ENCODE measurements at regions not wholly inside any gene's neighbourhood (a gene's known extent, or its start where the extent isn't known, plus 50 kb on each side); places are given as distances from the start of the nearest gene placed in this dataset.
A peak's percentile ranks its signal among the peaks of the same experiment; 100 is the strongest.

- intact Hi-C loops (cut with DNase I; ENCODE audit: low total_unique reads): no loop called here
- DNase-seq: no peak
- H3K36me3 ChIP-seq (ENCODE audit: low read depth, missing control alignments): no peaks in the 10 kb centered on the region
- H3K4me3 ChIP-seq: no peak overlapping the region
- no peaks in the 10 kb centered on the region for H3K4me1 ChIP-seq
- TF ChIP-seq, protein P1, sequence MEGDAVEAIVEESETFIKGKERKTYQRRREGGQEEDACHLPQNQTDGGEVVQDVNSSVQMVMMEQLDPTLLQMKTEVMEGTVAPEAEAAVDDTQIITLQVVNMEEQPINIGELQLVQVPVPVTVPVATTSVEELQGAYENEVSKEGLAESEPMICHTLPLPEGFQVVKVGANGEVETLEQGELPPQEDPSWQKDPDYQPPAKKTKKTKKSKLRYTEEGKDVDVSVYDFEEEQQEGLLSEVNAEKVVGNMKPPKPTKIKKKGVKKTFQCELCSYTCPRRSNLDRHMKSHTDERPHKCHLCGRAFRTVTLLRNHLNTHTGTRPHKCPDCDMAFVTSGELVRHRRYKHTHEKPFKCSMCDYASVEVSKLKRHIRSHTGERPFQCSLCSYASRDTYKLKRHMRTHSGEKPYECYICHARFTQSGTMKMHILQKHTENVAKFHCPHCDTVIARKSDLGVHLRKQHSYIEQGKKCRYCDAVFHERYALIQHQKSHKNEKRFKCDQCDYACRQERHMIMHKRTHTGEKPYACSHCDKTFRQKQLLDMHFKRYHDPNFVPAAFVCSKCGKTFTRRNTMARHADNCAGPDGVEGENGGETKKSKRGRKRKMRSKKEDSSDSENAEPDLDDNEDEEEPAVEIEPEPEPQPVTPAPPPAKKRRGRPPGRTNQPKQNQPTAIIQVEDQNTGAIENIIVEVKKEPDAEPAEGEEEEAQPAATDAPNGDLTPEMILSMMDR (IDR thresholded peaks at IDR 0.05): no peak
- TF ChIP-seq POLR2A (IDR thresholded peaks at IDR 0.05): no peak
- no peaks in the 10 kb centered on the region for H3K9me3 ChIP-seq
- no peaks in the 10 kb centered on the region for H3K27me3 ChIP-seq
- no peak overlapping the region for H3K27ac ChIP-seq
- 49 to 61% methylated on average over 5 of the region's 5 CpGs for WGBS, 2 donors
Observed at GRCh38 chr5:8865266-8865665, 680.6 kb downstream of the SEMA5A start.

GRCh38 chr5:8865686-8866374, 680.0 kb downstream of the SEMA5A start:
- H3K27me3 ChIP-seq: no peaks in the 10 kb centered on the region
- intact Hi-C loops (cut with DNase I; ENCODE audit: low total_unique reads): no loop called here
- no peaks in the 10 kb centered on the region for H3K9me3 ChIP-seq
- no peaks in the 10 kb centered on the region for H3K36me3 ChIP-seq (ENCODE audit: low read depth, missing control alignments)
- WGBS, 2 donors: 79% methylated on average over 7 of the region's 7 CpGs
- H3K4me1 ChIP-seq: no peaks in the 10 kb centered on the region
- no peak overlapping the region for H3K27ac ChIP-seq
- TF ChIP-seq POLR2A (IDR thresholded peaks at IDR 0.05): no peak
- TF ChIP-seq, protein P1 (IDR thresholded peaks at IDR 0.05): no peak
- H3K4me3 ChIP-seq: no peak overlapping the region
- DNase-seq: no peak

GRCh38 chr5:8868283-8868682, 677.6 kb downstream of the SEMA5A start:
- Histone ChIP-seq H3K4me3 (no peak overlapping the region), H3K4me1 (no peaks in the 10 kb centered on the region), H3K27ac (no peak overlapping the region), H3K9me3 (no peaks in the 10 kb centered on the region), H3K36me3 (ENCODE audit: low read depth, missing control alignments) (no peaks in the 10 kb centered on the region), H3K27me3 (no peaks in the 10 kb centered on the region)
- WGBS, 2 donors: 75 to 91% methylated on average over 1 of the region's 1 CpG
- intact Hi-C loops (cut with DNase I; ENCODE audit: low total_unique reads): no loop called here
- no peak for DNase-seq
- TF ChIP-seq, protein P1 (IDR thresholded peaks at IDR 0.05): no peak

- 36% methylated on average over 9 to 12 of the region's 12 CpGs for WGBS, 2 donors
- Histone ChIP-seq H3K4me1 (no peaks in the 10 kb centered on the region), H3K27me3 (no peaks in the 10 kb centered on the region), H3K4me3 (peak overlapping the region in 1 of 2 donors; percentile 23), H3K36me3 (ENCODE audit: low read depth, missing control alignments) (no peaks in the 10 kb centered on the region), H3K27ac (no peak overlapping the region), H3K9me3 (no peaks in the 10 kb centered on the region)
- DNase-seq: no peak
- intact Hi-C loops (cut with DNase I; ENCODE audit: low total_unique reads): no loop called here
- no peak for TF ChIP-seq POLR2A (IDR thresholded peaks at IDR 0.05)
- TF ChIP-seq, protein P1 (IDR thresholded peaks at IDR 0.05): no peak
Observed at GRCh38 chr5:8869932-8870331, 675.9 kb downstream of the SEMA5A start.

DNA sequence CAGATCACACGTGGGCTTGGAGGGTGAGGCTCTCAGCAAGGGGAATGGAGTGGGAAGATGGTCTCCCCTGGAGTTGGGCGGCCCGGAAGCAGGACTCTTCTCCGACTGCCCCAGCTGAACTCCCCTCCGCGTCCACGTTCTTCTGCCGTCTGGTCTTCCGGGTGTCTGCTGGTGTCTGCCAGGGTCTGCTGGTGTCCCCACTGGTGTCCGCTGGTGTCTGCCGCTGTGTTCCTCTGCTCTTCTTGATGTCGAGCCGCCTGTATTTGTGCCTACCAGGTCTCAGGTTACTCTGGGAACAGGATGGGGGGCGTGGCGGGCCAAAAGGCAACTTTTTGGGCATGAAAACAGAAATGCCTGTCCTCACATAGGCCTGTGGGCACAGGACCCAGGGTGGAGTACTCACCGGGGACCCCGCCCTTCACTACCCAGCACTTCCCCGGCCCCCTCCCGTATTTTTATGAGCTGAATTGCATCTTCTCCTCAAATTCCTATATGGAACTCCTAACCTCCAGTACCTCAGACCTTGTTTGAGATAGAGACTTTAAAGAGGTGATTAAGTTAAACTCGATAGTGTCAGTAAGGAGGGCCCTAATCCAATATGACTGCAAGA, 675.4 kb downstream of the SEMA5A start:
- intact Hi-C loops (cut with DNase I; ENCODE audit: low total_unique reads): no loop called here
- TF ChIP-seq, protein P1 (IDR thresholded peaks at IDR 0.05): no peak
- no peak for TF ChIP-seq POLR2A (IDR thresholded peaks at IDR 0.05)
- H3K4me1 ChIP-seq: no peaks in the 10 kb centered on the region
- no peaks in the 10 kb centered on the region for H3K9me3 ChIP-seq
- H3K27me3 ChIP-seq: no peaks in the 10 kb centered on the region
- WGBS, 2 donors: 56 to 58% methylated on average over 20 of the region's 20 CpGs
- no peak overlapping the region for H3K27ac ChIP-seq
- peak overlapping the region in 1 of 2 donors; percentile 23 for H3K4me3 ChIP-seq
- no peaks in the 10 kb centered on the region for H3K36me3 ChIP-seq (ENCODE audit: low read depth, missing control alignments)
- DNase-seq: peak; percentile 18
